A549 (cell line): ENCODE measurements at regions not wholly inside any gene's neighbourhood (a gene's known extent, or its start where the extent isn't known, plus 50 kb on each side); places are given as distances from the start of the nearest gene placed in this dataset.

ENCODE experiments used
- ATAC-seq, 2 experiments: fragments of 200-7000 bp in 1 of 2; fragments of >200 bp in 1 of 2; cut with Nextera tagmentation in 1 of 2; cut with Tn5 transposase in 1 of 2; 3 replicates each; pipeline versions ENCODE4 v1.8.0 to v1.9.1; 2018 to 2020; ENCODE audit warnings: mild to moderate bottlenecking in 1 of 2, moderate library complexity in 1 of 2
- CTCF ChIA-PET: fragments of 300-600 bp; sonication (Branson Sonifier 250); formaldehyde crosslinking; extraction: SDS; loops from one replicate; lab custom pipeline; 2021; ENCODE audit warnings: antibody characterized with exemption, inconsistent platforms; lab: Yijun Ruan, JAX
- POLR2A ChIA-PET: fragments of 350-600 bp; formaldehyde crosslinking; extraction: SDS; loops from one replicate; lab custom pipeline; 2021; ENCODE audit warnings: antibody characterized with exemption, inconsistent platforms; lab: Yijun Ruan, JAX
- DNase-seq, 2 experiments: peaks; one replicate each; pipeline versions ENCODE4 v3.0.0 to v3.0.0-alpha.2; 2011 to 2016; ENCODE audit warnings: low read depth in 1 of 2, low spot score in 1 of 2
- FAIRE-seq: peaks from 2 replicates; lab custom pipeline; 2011; peaks lifted over from hg19 to GRCh38; lab: Jason Lieb, UNC
- H3K27ac ChIP-seq, 2 experiments: fragments of >200 bp; sonication (Bioruptor Twin); formaldehyde crosslinking; 3 replicates each; pipeline ENCODE4 v1.5.1; 2016 to 2017
- H3K4me1 ChIP-seq: fragments of >200 bp; sonication (Bioruptor Twin); formaldehyde crosslinking; 3 replicates; pipeline ENCODE4 v1.6.1; 2016
- H3K4me2 ChIP-seq: fragments of >200 bp; sonication (Bioruptor Twin); formaldehyde crosslinking; 3 replicates; pipeline ENCODE4 v1.6.1; 2016
- H3K4me3 ChIP-seq: fragments of >200 bp; sonication (Bioruptor Twin); formaldehyde crosslinking; 3 replicates; pipeline ENCODE4 v1.5.1; 2016
- H3K9me3 ChIP-seq: fragments of >200 bp; sonication (Bioruptor Twin); formaldehyde crosslinking; 3 replicates; pipeline ENCODE4 v1.6.1; 2016
- ATOH8 ChIP-seq: fragments of 250-450 bp; sonication (Bioruptor Pico); IDR thresholded peaks from 2 replicates; pipeline ENCODE4 v1.5.0; 2020; ENCODE audit warnings: low read depth, mild to moderate bottlenecking, moderate library complexity
- CHD2 ChIP-seq: fragments of 150-350 bp; IDR thresholded peaks from 2 replicates; pipeline ENCODE4 v1.6.1; 2014; ENCODE audit warnings: low read length; ENCODE audit not compliant: partially characterized antibody
- CHD4 ChIP-seq: fragments of 200-600 bp; sonication (generic); IDR thresholded peaks from 2 replicates; pipeline ENCODE4 v1.6.1; 2016; ENCODE audit warnings: antibody characterized with exemption, mild to moderate bottlenecking, borderline replicate concordance
- CTCF ChIP-seq: fragments of >200 bp; sonication (Bioruptor Twin); formaldehyde crosslinking; IDR thresholded peaks from 3 replicates; pipeline ENCODE4 v1.5.1; 2016
- E2F6 ChIP-seq: IDR thresholded peaks from 2 replicates; pipeline ENCODE4 v1.6.1; 2012; ENCODE audit warnings: low read depth, borderline replicate concordance
- EHF ChIP-seq: fragments of 250-450 bp; sonication (Bioruptor Pico); IDR thresholded peaks from 2 replicates; pipeline ENCODE4 v1.5.0; 2020; ENCODE audit warnings: mild to moderate bottlenecking
- EHMT2 ChIP-seq: fragments of 200-600 bp; sonication (generic); IDR thresholded peaks from 2 replicates; pipeline ENCODE4 v1.6.1; 2016; ENCODE audit warnings: antibody characterized with exemption, low read depth, mild to moderate bottlenecking, moderate library complexity
- FOSB ChIP-seq: fragments of 250-450 bp; sonication (Bioruptor Pico); IDR thresholded peaks from 2 replicates; pipeline ENCODE4 v1.5.0; 2020; ENCODE audit warnings: mild to moderate bottlenecking, moderate library complexity
- FOSL2 ChIP-seq, 2 experiments: fragments of 450-650 bp in 1 of 2; fragments of >200 bp in 1 of 2; sonication (Bioruptor Twin) in 1 of 2; formaldehyde crosslinking; IDR thresholded peaks; 2 replicates each; pipeline versions ENCODE4 v1.5.0 to v1.6.1; 2016 to 2020; ENCODE audit warnings: mild to moderate bottlenecking in 1 of 2, moderate library complexity in 1 of 2
- FOXS1 ChIP-seq: fragments of 250-450 bp; sonication (Bioruptor Pico); IDR thresholded peaks from 2 replicates; pipeline ENCODE4 v1.5.0; 2020; ENCODE audit warnings: mild to moderate bottlenecking, moderate library complexity
- GATA3 ChIP-seq: IDR thresholded peaks from 2 replicates; pipeline ENCODE4 v1.6.1; 2012; ENCODE audit warnings: borderline replicate concordance
- HDAC2 ChIP-seq: fragments of 200-600 bp; sonication (generic); IDR thresholded peaks from 2 replicates; pipeline ENCODE4 v1.6.1; 2016
- HES2 ChIP-seq: fragments of >200 bp; sonication (Bioruptor Twin); formaldehyde crosslinking; IDR thresholded peaks from 2 replicates; pipeline ENCODE4 v1.6.1; 2016
- HMGXB4 ChIP-seq: fragments of 250-450 bp; sonication (Bioruptor Pico); IDR thresholded peaks from 2 replicates; pipeline ENCODE4 v1.5.0; 2021; ENCODE audit warnings: mild to moderate bottlenecking, moderate library complexity, borderline replicate concordance
- HOXA7 ChIP-seq: fragments of 250-450 bp; sonication (Bioruptor Pico); IDR thresholded peaks from 2 replicates; pipeline ENCODE4 v1.5.0; 2020; ENCODE audit warnings: mild to moderate bottlenecking, moderate library complexity
- HOXB13 ChIP-seq: fragments of 250-450 bp; sonication (Bioruptor Pico); IDR thresholded peaks from 2 replicates; pipeline ENCODE4 v1.5.0; 2020; ENCODE audit warnings: low read depth, mild to moderate bottlenecking, moderate library complexity
- KDM5A ChIP-seq: fragments of 200-600 bp; sonication (generic); IDR thresholded peaks from 2 replicates; pipeline ENCODE4 v1.6.1; 2016; ENCODE audit warnings: antibody characterized with exemption, mild to moderate bottlenecking
- MAZ ChIP-seq: fragments of 150-350 bp; IDR thresholded peaks from 2 replicates; pipeline ENCODE4 v1.6.1; 2014; ENCODE audit warnings: antibody characterized with exemption, low read depth, low read length, borderline replicate concordance
- MYC ChIP-seq: IDR thresholded peaks from 2 replicates; pipeline ENCODE4 v1.6.1; 2012; ENCODE audit warnings: mild to moderate bottlenecking, inconsistent platforms, low read length, improper control_type of control experiment, borderline replicate concordance
- NPAS2 ChIP-seq: fragments of 250-450 bp; sonication (Bioruptor Pico); IDR thresholded peaks from 2 replicates; pipeline ENCODE4 v1.8.0; 2022; ENCODE audit warnings: mild to moderate bottlenecking, moderate library complexity, borderline replicate concordance
- NR3C1 ChIP-seq: fragments of >200 bp; sonication (Bioruptor Twin); formaldehyde crosslinking; IDR thresholded peaks from 3 replicates; pipeline ENCODE4 v1.6.1; 2017
- PBX3 ChIP-seq: IDR thresholded peaks from 2 replicates; pipeline ENCODE4 v1.6.1; 2012
- POLR2A ChIP-seq: IDR thresholded peaks from 2 replicates; pipeline ENCODE4 v1.6.1; 2012; ENCODE audit warnings: mild to moderate bottlenecking, low read length
- POLR2AphosphoS2 ChIP-seq: conservative IDR thresholded peaks from 2 replicates; pipeline ENCODE4 v1.6.1; 2012; ENCODE audit warnings: low read length, improper control_type of control experiment, inconsistent platforms
- RFX5 ChIP-seq: fragments of 450-650 bp; IDR thresholded peaks from 2 replicates; pipeline ENCODE4 v1.7.1; 2014; ENCODE audit warnings: antibody characterized with exemption, mild to moderate bottlenecking, moderate library complexity
- TFCP2L1 ChIP-seq: fragments of 250-450 bp; sonication (Bioruptor Pico); IDR thresholded peaks from 2 replicates; pipeline ENCODE4 v1.5.0; 2021; ENCODE audit warnings: mild to moderate bottlenecking
- ZC3H11A ChIP-seq: fragments of 450-650 bp; IDR thresholded peaks from 2 replicates; pipeline ENCODE4 v1.6.1; 2014; ENCODE audit warnings: antibody characterized with exemption, mild to moderate bottlenecking
- ZFP36 ChIP-seq: fragments of 450-650 bp; IDR thresholded peaks from 2 replicates; pipeline ENCODE4 v1.6.1; 2014; ENCODE audit warnings: borderline replicate concordance; ENCODE audit not compliant: partially characterized antibody
- ZSCAN20 ChIP-seq: fragments of 250-450 bp; sonication (Bioruptor Pico); IDR thresholded peaks from 2 replicates; pipeline ENCODE4 v1.8.0; 2022; ENCODE audit warnings: mild to moderate bottlenecking, moderate library complexity
- WGBS: methylation state at CpG from one replicate; pipeline ENCODE4 v1.1.6; 2017; ENCODE audit errors: missing lambda C conversion rate; 5-methylcytosine and 5-hydroxymethylcytosine counted together

- Histone ChIP-seq H3K9me3 (no peaks in the 10 kb centered on the region; the same call in 2 of the 3 replicates), H3K4me2 (no peak overlapping the region), H3K27ac (no peak overlapping the region), H3K4me1 (no peaks in the 10 kb centered on the region), H3K4me3 (no peak overlapping the region)
- no peak for FAIRE-seq
- 18% methylated on average over 10 of the region's 10 CpGs for WGBS
- ChIA-PET CTCF (interaction anchor here (1.2 kb wide), 1 partner anchor 35 kb away, joined by 3 read pairs; no protein-coding TSS in a partner anchor), POLR2A (no interaction called here)
- no peak for TF ChIP-seq HOXB13 (CRISPR knock-in tag)
- TF ChIP-seq ZFP36 = no peak
- TF ChIP-seq FOSB (CRISPR knock-in tag) = no peak
- TF ChIP-seq NPAS2 (CRISPR knock-in tag) = no peak
- TF ChIP-seq FOSL2 (IDR thresholded peaks at IDR 0.05) = no peak
- TF ChIP-seq FOSL2 (CRISPR knock-in tag; IDR thresholded peaks at IDR 0.05) = no peak
- no peak for TF ChIP-seq HMGXB4 (CRISPR knock-in tag)
- no peak for TF ChIP-seq MYC
- TF ChIP-seq TFCP2L1 = no peak
- no peak for TF ChIP-seq PBX3
- TF ChIP-seq NR3C1 = no peak
- no peak for TF ChIP-seq POLR2A
- no peak for TF ChIP-seq HDAC2
- TF ChIP-seq GATA3 = no peak
- TF ChIP-seq KDM5A = no peak
- no peak for TF ChIP-seq EHMT2
- no peak for TF ChIP-seq RFX5
- DNase-seq = no peak
- ATAC-seq = no peak
These were observed 191.2 kb downstream of the FZD1 start for GRCh38 chr7:91455411-91455810.

GRCh38 chr7:91457208-91457607 is 193.0 kb downstream of the FZD1 start:
- CTCF ChIA-PET = no interaction called here
- no peak for TF ChIP-seq ZC3H11A
- no peak for TF ChIP-seq FOSL2 (IDR thresholded peaks at IDR 0.05)
- no peak for TF ChIP-seq FOSL2 (CRISPR knock-in tag; IDR thresholded peaks at IDR 0.05)
- TF ChIP-seq FOSB (CRISPR knock-in tag) = no peak
- no peak for TF ChIP-seq CHD4

GRCh38 chr7:91459539-91459938 is 195.3 kb downstream of the FZD1 start:
- ATAC-seq (no peak), DNase-seq (no peak), FAIRE-seq (no peak)
- Histone ChIP-seq H3K27ac (no peak overlapping the region), H3K9me3 (no peaks in the 10 kb centered on the region; the same call in 2 of the 3 replicates), H3K4me2 (no peak overlapping the region), H3K4me3 (no peak overlapping the region), H3K4me1 (no peaks in the 10 kb centered on the region)
- POLR2A ChIA-PET = no interaction called here
- 8% methylated on average over 2 of the region's 2 CpGs for WGBS
- CTCF ChIA-PET = no interaction called here
- TF ChIP-seq E2F6 = no peak
- no peak for TF ChIP-seq ZSCAN20
- no peak for TF ChIP-seq EHF
- TF ChIP-seq FOSL2 (IDR thresholded peaks at IDR 0.05) = no peak
- TF ChIP-seq FOSL2 (CRISPR knock-in tag; IDR thresholded peaks at IDR 0.05) = no peak
- no peak for TF ChIP-seq HOXA7 (CRISPR knock-in tag)
- TF ChIP-seq CTCF = no peak
- TF ChIP-seq HES2 = no peak
- no peak for TF ChIP-seq CHD2
- no peak for TF ChIP-seq ATOH8 (CRISPR knock-in tag)
- TF ChIP-seq FOXS1 (CRISPR knock-in tag) = no peak
- TF ChIP-seq NR3C1 = no peak
- TF ChIP-seq MAZ = no peak
- TF ChIP-seq POLR2AphosphoS2 = no peak
- no peak for TF ChIP-seq HDAC2
- no peak for TF ChIP-seq NPAS2 (CRISPR knock-in tag)
- no peak for TF ChIP-seq EHMT2

More at GRCh38 chr7:91457208-91457607, 193.0 kb downstream of the FZD1 start:
- no peak for FAIRE-seq
- Histone ChIP-seq H3K4me3 (no peak overlapping the region), H3K4me1 (no peaks in the 10 kb centered on the region), H3K27ac (no peak overlapping the region), H3K4me2 (no peak overlapping the region), H3K9me3 (no peaks in the 10 kb centered on the region; the same call in 2 of the 3 replicates)
- 12% methylated on average over 1 of the region's 1 CpG for WGBS
- no peak for ATAC-seq
- POLR2A ChIA-PET = no interaction called here
- DNase-seq = no peak
